Body of pancreas (tissue), 4 donors: ENCODE measurements at regions not wholly inside any gene's neighbourhood (a gene's known extent, or its start where the extent isn't known, plus 50 kb on each side); places are given as distances from the start of the nearest gene placed in this dataset.

Source experiments
- CTCF ChIP-seq, 7 experiments: fragments of 450-650 bp in 4 of 7; fragments of 200-600 bp in 3 of 7; sonication (generic) in 3 of 7; IDR thresholded peaks; one replicate each; pipeline ENCODE4 v1.5.1; 2016 to 2019; ENCODE audit warnings: antibody characterized with exemption in 7 of 7
- POLR2A ChIP-seq, 3 donors: fragments of 450-650 bp; IDR thresholded peaks; one replicate each; pipeline ENCODE4 v1.6.1; 2016; ENCODE audit warnings: antibody characterized with exemption in 3 of 3, mild to moderate bottlenecking in 2 of 3

GRCh38 chr7:112399501-112399900, 50.8 kb upstream of the IFRD1 start:
- no peak for TF ChIP-seq CTCF (IDR thresholded peaks at IDR 0.05)
- no peak for TF ChIP-seq POLR2A (IDR thresholded peaks at IDR 0.05)
